IMR-90 (cell line): ENCODE measurements at regions not wholly inside any gene's neighbourhood (a gene's known extent, or its start where the extent isn't known, plus 50 kb on each side); places are given as distances from the start of the nearest gene placed in this dataset.

ENCODE experiments used
- ATAC-seq: fragments of 200-7000 bp; cut with Tn5 transposase; 2 replicates; pipeline ENCODE4 v1.9.1; 2020; ENCODE audit warnings: low read depth, mild to moderate bottlenecking, moderate library complexity
- BruUV-seq: library from RNA; stranded (reverse); fragments of 400-500 nt; replicated peaks from 2 replicates; lab custom pipeline; 2021; lab: Mats Ljungman, UMichigan
- CTCF ChIA-PET: fragments of 300-600 bp; formaldehyde crosslinking; extraction: SDS; loops from one replicate; lab custom pipeline; 2021; ENCODE audit warnings: antibody characterized with exemption; lab: Yijun Ruan, JAX
- POLR2A ChIA-PET: fragments of 300-600 bp; sonication (Branson Sonifier 250); formaldehyde crosslinking; loops from one replicate; lab custom pipeline; 2022; ENCODE audit warnings: antibody characterized with exemption; ENCODE audit not compliant: unreplicated experiment; lab: Charles Lee
- DNase-seq: peaks from one replicate; pipeline ENCODE4 v3.0.0; 2013
- H2AFZ ChIP-seq: replicated peaks from 2 replicates; pipeline ENCODE3; 2013; ENCODE audit warnings: low read length, mild to moderate bottlenecking; ENCODE audit not compliant: poor library complexity
- H2AK5ac ChIP-seq: 2 replicates; pipeline ENCODE4 v1.6.1; 2013; ENCODE audit warnings: low read depth, low read length, inconsistent platforms
- H2AK9ac ChIP-seq: replicated peaks from 2 replicates; pipeline ENCODE3; 2013; ENCODE audit warnings: mild to moderate bottlenecking, low read depth, low read length, moderate library complexity; ENCODE audit not compliant: poor library complexity
- H2BK120ac ChIP-seq: 2 replicates; pipeline ENCODE4 v1.6.1; 2013; ENCODE audit warnings: low read depth, low read length, inconsistent platforms
- H2BK15ac ChIP-seq: 3 replicates; pipeline ENCODE4 v1.6.1; 2013; ENCODE audit warnings: low read depth, low read length, inconsistent platforms
- H2BK20ac ChIP-seq: 2 replicates; pipeline ENCODE4 v1.6.1; 2013; ENCODE audit warnings: low read depth, mild to moderate bottlenecking, inconsistent platforms, low read length, moderate library complexity
- H2BK5ac ChIP-seq: 2 replicates; pipeline ENCODE4 v1.6.1; 2013; ENCODE audit warnings: mild to moderate bottlenecking, low read depth, low read length, inconsistent platforms; ENCODE audit not compliant: poor library complexity, severe bottlenecking
- H3K14ac ChIP-seq: replicated peaks from 2 replicates; pipeline ENCODE4 v1.6.1; 2013; ENCODE audit warnings: low read depth, low read length, inconsistent platforms
- H3K18ac ChIP-seq: 2 replicates; pipeline ENCODE4 v1.6.1; 2013; ENCODE audit warnings: low read depth, low read length, control low read depth
- H3K23ac ChIP-seq: 2 replicates; pipeline ENCODE4 v1.6.1; 2013; ENCODE audit warnings: low read depth, low read length, inconsistent platforms
- H3K27ac ChIP-seq: 2 replicates; pipeline ENCODE4 v1.5.1; 2013; ENCODE audit warnings: mild to moderate bottlenecking, control low read depth, low read length; ENCODE audit not compliant: insufficient read depth
- H3K27me3 ChIP-seq: 2 replicates; pipeline ENCODE4 v1.6.1; 2013; ENCODE audit warnings: low read length; ENCODE audit not compliant: control insufficient read depth, insufficient read depth
- H3K36me3 ChIP-seq: 2 replicates; pipeline ENCODE4 v1.6.1; 2013; ENCODE audit warnings: low read length, mixed read lengths; ENCODE audit not compliant: control insufficient read depth, insufficient read depth
- H3K4ac ChIP-seq: 2 replicates; pipeline ENCODE4 v1.6.1; 2013; ENCODE audit warnings: low read depth, low read length, inconsistent platforms
- H3K4me1 ChIP-seq: 2 replicates; pipeline ENCODE4 v1.6.1; 2013; ENCODE audit warnings: low read length, mixed read lengths; ENCODE audit not compliant: control insufficient read depth, insufficient read depth
- H3K4me2 ChIP-seq: 2 replicates; pipeline ENCODE4 v1.6.1; 2013; ENCODE audit warnings: low read depth, mild to moderate bottlenecking, control low read depth, low read length, moderate library complexity
- H3K4me3 ChIP-seq: 2 replicates; pipeline ENCODE4 v1.5.1; 2013; ENCODE audit warnings: low read depth, mild to moderate bottlenecking, control low read depth, low read length, moderate library complexity; ENCODE audit not compliant: insufficient read depth
- H3K56ac ChIP-seq: 2 replicates; pipeline ENCODE4 v1.6.1; 2013; ENCODE audit warnings: low read length, inconsistent platforms; ENCODE audit not compliant: insufficient read depth; ENCODE audit errors: extremely low read depth
- H3K79me1 ChIP-seq, 2 experiments: 2 replicates each; pipeline ENCODE4 v1.6.1; 2013; ENCODE audit warnings: low read length in 2 of 2, inconsistent platforms in 1 of 2, low read depth in 1 of 2
- H3K9ac ChIP-seq: 2 replicates; pipeline ENCODE4 v1.6.1; 2013; ENCODE audit warnings: low read depth, low read length, control low read depth
- H3K9me1 ChIP-seq: 2 replicates; pipeline ENCODE4 v1.6.1; 2013; ENCODE audit warnings: low read length, inconsistent platforms; ENCODE audit not compliant: insufficient read depth
- H3K9me3 ChIP-seq: 2 replicates; pipeline ENCODE4 v1.6.1; 2013; ENCODE audit warnings: low read length; ENCODE audit not compliant: control insufficient read depth, insufficient read depth
- H4K20me1 ChIP-seq: 2 replicates; pipeline ENCODE4 v1.6.1; 2013; ENCODE audit warnings: low read length, inconsistent platforms; ENCODE audit not compliant: insufficient read depth
- H4K5ac ChIP-seq: 2 replicates; pipeline ENCODE4 v1.6.1; 2013; ENCODE audit warnings: mild to moderate bottlenecking, low read depth, low read length, control low read depth
- H4K8ac ChIP-seq, 2 experiments: 2 replicates each; pipeline ENCODE4 v1.6.1; 2013; ENCODE audit warnings: low read depth in 2 of 2, low read length in 2 of 2, control low read depth in 1 of 2, inconsistent platforms in 1 of 2
- H4K91ac ChIP-seq: 2 replicates; pipeline ENCODE4 v1.6.1; 2013; ENCODE audit warnings: low read depth, low read length, inconsistent platforms; ENCODE audit not compliant: insufficient read depth
- BHLHE40 ChIP-seq: fragments of 150-350 bp; IDR thresholded peaks from 2 replicates; pipeline ENCODE4 v1.6.1; 2016; ENCODE audit warnings: mild to moderate bottlenecking, low read depth, low read length
- CEBPB ChIP-seq: IDR thresholded peaks from 2 replicates; pipeline ENCODE4 v1.6.1; 2012; ENCODE audit warnings: low read depth, low read length, improper control_type of control experiment
- CHD1 ChIP-seq: IDR thresholded peaks from 2 replicates; pipeline ENCODE4 v1.6.1; 2012; ENCODE audit warnings: low read depth, low read length, improper control_type of control experiment
- CTCF ChIP-seq: conservative IDR thresholded peaks from 2 replicates; pipeline ENCODE4 v1.5.1; 2012; ENCODE audit warnings: mild to moderate bottlenecking, low read depth, low read length, improper control_type of control experiment
- ELK1 ChIP-seq: fragments of 150-350 bp; IDR thresholded peaks from 2 replicates; pipeline ENCODE4 v1.6.1; 2016; ENCODE audit warnings: low read depth, mild to moderate bottlenecking, low read length, moderate library complexity, borderline replicate concordance
- FOS ChIP-seq: fragments of 150-350 bp; IDR thresholded peaks from 2 replicates; pipeline ENCODE4 v1.6.1; 2016; ENCODE audit warnings: low read depth, low read length
- MAFK ChIP-seq: IDR thresholded peaks from 2 replicates; pipeline ENCODE4 v1.6.1; 2012; ENCODE audit warnings: low read depth, low read length, improper control_type of control experiment
- MAZ ChIP-seq: IDR thresholded peaks from 2 replicates; pipeline ENCODE4 v1.6.1; 2012; ENCODE audit warnings: low read depth, mild to moderate bottlenecking, low read length, improper control_type of control experiment, moderate library complexity, borderline replicate concordance
- MXI1 ChIP-seq: IDR thresholded peaks from 2 replicates; pipeline ENCODE4 v1.6.1; 2012; ENCODE audit warnings: low read depth, mild to moderate bottlenecking, low read length, moderate library complexity, borderline replicate concordance
- NFE2L2 ChIP-seq: fragments of 150-350 bp; IDR thresholded peaks from 2 replicates; pipeline ENCODE4 v1.6.1; 2016; ENCODE audit warnings: low read depth, mild to moderate bottlenecking, low read length
- POLR2A ChIP-seq: IDR thresholded peaks from 2 replicates; pipeline ENCODE4 v1.6.1; 2012; ENCODE audit warnings: mild to moderate bottlenecking, low read depth, low read length
- RAD21 ChIP-seq: IDR thresholded peaks from 2 replicates; pipeline ENCODE4 v1.6.1; 2012; ENCODE audit warnings: low read length, improper control_type of control experiment
- RCOR1 ChIP-seq: IDR thresholded peaks from 2 replicates; pipeline ENCODE4 v1.6.1; 2012; ENCODE audit warnings: mild to moderate bottlenecking, low read length, improper control_type of control experiment; ENCODE audit not compliant: insufficient replicate concordance
- RFX5 ChIP-seq: IDR thresholded peaks from 2 replicates; pipeline ENCODE4 v1.8.0; 2012; ENCODE audit warnings: low read depth, mild to moderate bottlenecking, low read length, moderate library complexity
- SMC3 ChIP-seq: fragments of 150-350 bp; IDR thresholded peaks from 2 replicates; pipeline ENCODE4 v1.6.1; 2016; ENCODE audit warnings: low read depth, mild to moderate bottlenecking, antibody characterized with exemption, low read length, moderate library complexity
- USF2 ChIP-seq: fragments of 150-350 bp; IDR thresholded peaks from 2 replicates; pipeline ENCODE4 v1.6.1; 2017; ENCODE audit warnings: mild to moderate bottlenecking, antibody characterized with exemption, low read length, low read depth
- WGBS, 2 experiments: methylation state at CpG; one replicate each; pipeline versions ENCODE4 v1.1.5 to v1.1.7; 2013; ENCODE audit warnings: missing lambda C conversion rate in 2 of 2; ENCODE audit not compliant: insufficient read length in 1 of 2; ENCODE audit errors: extremely low coverage in 2 of 2; 5-methylcytosine and 5-hydroxymethylcytosine counted together
- dilution Hi-C: fragments of 300-500 bp; cut with HindIII; formaldehyde crosslinking; loops from one replicate; pipeline ENCODE4 v1.14.3; 2018; ENCODE audit warnings: low sequenced_read_pairs; ENCODE audit not compliant: unreplicated experiment
- in situ Hi-C: fragments of 300-500 bp; cut with MboI; formaldehyde crosslinking; loops from 3 replicates; pipeline ENCODE4 v1.14.3; 2019; ENCODE audit warnings: low sequenced_read_pairs, inconsistent platforms, mixed read lengths
- intact Hi-C: fragments of 100-400 bp; cut with micrococcal nuclease; formaldehyde crosslinking; loops from 2 replicates; pipeline ENCODE4 v1.10.0; 2022

- no TSS peak for BruUV-seq
- H4K20me1 ChIP-seq, result no peaks in the 10 kb centered on the region
- no peak overlapping the region for H4K5ac ChIP-seq
- intact Hi-C loops, result no loop called here
- H3K9me3 ChIP-seq, result 0 out of 2 replicates have a peak, but pooled peaks cover 2% of the 10 kb centered on the region
- CTCF ChIA-PET, result no interaction called here
- no peak overlapping the region for H4K8ac ChIP-seq
- POLR2A ChIA-PET, result no interaction called here
- H3K36me3 ChIP-seq, result no peaks in the 10 kb centered on the region
- no CpG with 5 or more reads among the region's 3 CpGs for WGBS, 2 experiments
- H3K18ac ChIP-seq, result no peak overlapping the region
- no peak overlapping the region for H3K4ac ChIP-seq
- H2AK5ac ChIP-seq, result no peak overlapping the region
- no peak overlapping the region for H2BK5ac ChIP-seq
- H3K79me1 ChIP-seq, result no peaks in the 10 kb centered on the region
- DNase-seq (no peak), ATAC-seq (no peak)
- no peak overlapping the region for H4K91ac ChIP-seq
- no peak overlapping the region for H3K27ac ChIP-seq
- no peak overlapping the region for H2BK15ac ChIP-seq
- H3K23ac ChIP-seq, result no peak overlapping the region
- H3K56ac ChIP-seq, result no peak overlapping the region
- no peaks in the 10 kb centered on the region for H3K9me1 ChIP-seq
- no peak overlapping the region for H2BK20ac ChIP-seq
- H2BK120ac ChIP-seq, result no peak overlapping the region
- no peak overlapping the region for H3K9ac ChIP-seq
- H3K14ac ChIP-seq, result no peak overlapping the region
- in situ Hi-C loops, result no loop called here
- no peaks in the 10 kb centered on the region for H3K27me3 ChIP-seq
- TF ChIP-seq CTCF, result no peak
- no peak for TF ChIP-seq BHLHE40
- TF ChIP-seq FOS, result no peak
- no peak for TF ChIP-seq RCOR1
- no peak for TF ChIP-seq NFE2L2
- TF ChIP-seq CHD1, result no peak
- TF ChIP-seq USF2, result no peak
- TF ChIP-seq MXI1, result no peak
- TF ChIP-seq POLR2A, result no peak
- TF ChIP-seq ELK1, result no peak
- TF ChIP-seq MAZ, result no peak
- no peak for TF ChIP-seq RFX5
- TF ChIP-seq MAFK, result no peak
- no peak for TF ChIP-seq SMC3
- no peak for TF ChIP-seq CEBPB
- no peak for TF ChIP-seq RAD21
- H2AFZ ChIP-seq, result no peak overlapping the region
- H3K4me1 ChIP-seq, result no peaks in the 10 kb centered on the region
- no peak overlapping the region for H2AK9ac ChIP-seq
- dilution Hi-C loops, result no loop called here
- no peak overlapping the region for H3K4me2 ChIP-seq
- H3K4me3 ChIP-seq, result no peak overlapping the region
Measured at GRCh38 chr2:80943487-80943886, 638.9 kb upstream of the LRRTM1 start.
